ENCODE measurements at regions not wholly inside any gene's neighbourhood (a gene's known extent, or its start where the extent isn't known, plus 50 kb on each side); places are given as distances from the start of the nearest gene placed in this dataset.

DNA sequence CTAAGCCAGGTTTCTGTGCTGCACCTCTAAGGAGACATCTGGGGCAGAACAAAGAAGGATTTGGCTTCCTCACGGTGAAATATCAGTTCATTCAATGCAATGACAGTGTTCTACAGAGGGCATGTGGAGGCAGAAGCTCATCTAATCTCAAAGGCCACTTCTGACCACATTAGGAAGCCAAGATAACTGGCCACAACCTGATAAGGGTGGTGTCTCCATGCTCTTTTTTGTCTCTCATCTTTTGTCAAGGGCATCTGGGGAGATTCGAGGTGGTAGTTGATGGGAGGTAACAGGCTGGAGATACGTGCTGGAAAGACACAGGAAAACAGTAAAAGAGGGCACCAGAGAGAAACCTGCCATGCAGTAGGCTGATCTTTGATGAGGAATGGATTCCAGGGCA lies 303.9 kb downstream of the LRATD1 start:
- Histone ChIP-seq H3K4me1 (ENCODE audit: control insufficient read depth in 2 of 3, insufficient read depth in 2 of 3, low read depth in 1 of 3, low read length in 3 of 3) (no peaks in the 10 kb centered on the region), H3K27me3 (ENCODE audit: control insufficient read depth, insufficient read depth, low read length) (no peaks in the 10 kb centered on the region), H3K9me3 (ENCODE audit: control insufficient read depth in 2 of 3, insufficient read depth in 1 of 3, low read length in 3 of 3) (no peaks in the 10 kb centered on the region), H3K4me3 (ENCODE audit: low read length in 3 of 3) (no peak overlapping the region), H3K9ac (ENCODE audit: low read length in 3 of 3) (no peak overlapping the region), H3K27ac (ENCODE audit: low read depth in 2 of 2, low read length in 2 of 2) (no peak overlapping the region), H3K36me3 (ENCODE audit: control insufficient read depth in 2 of 3, insufficient read depth in 3 of 3, low read length in 3 of 3) (no peaks in the 10 kb centered on the region)
- intact Hi-C loops (cut with DNase I), result no loop called here
- FAIRE-seq (no peak), DNase-seq (no peak)
- TF ChIP-seq CTCF (IDR thresholded peaks at IDR 0.05; ENCODE audit: borderline replicate concordance, extremely low read depth, insufficient read depth), result no peak

- DNase-seq (no peak), FAIRE-seq (no peak)
- Histone ChIP-seq H3K9ac (ENCODE audit: low read length in 3 of 3) (no peak overlapping the region), H3K27me3 (ENCODE audit: control insufficient read depth, insufficient read depth, low read length) (no peaks in the 10 kb centered on the region), H3K36me3 (ENCODE audit: control insufficient read depth in 2 of 3, insufficient read depth in 3 of 3, low read length in 3 of 3) (no peaks in the 10 kb centered on the region), H3K9me3 (ENCODE audit: control insufficient read depth in 2 of 3, insufficient read depth in 1 of 3, low read length in 3 of 3) (no peaks in the 10 kb centered on the region), H3K4me1 (ENCODE audit: control insufficient read depth in 2 of 3, insufficient read depth in 2 of 3, low read depth in 1 of 3, low read length in 3 of 3) (no peaks in the 10 kb centered on the region), H3K27ac (ENCODE audit: low read depth in 2 of 2, low read length in 2 of 2) (no peak overlapping the region), H3K4me3 (ENCODE audit: low read length in 3 of 3) (no peak overlapping the region)
- TF ChIP-seq CTCF (IDR thresholded peaks at IDR 0.05; ENCODE audit: borderline replicate concordance, extremely low read depth, insufficient read depth), result no peak
- intact Hi-C loops (cut with DNase I), result no loop called here
These were observed 304.8 kb downstream of the LRATD1 start for GRCh38 chr2:14937336-14937735.

- no peak for TF ChIP-seq CTCF (IDR thresholded peaks at IDR 0.05; ENCODE audit: borderline replicate concordance, extremely low read depth, insufficient read depth)
- FAIRE-seq, result no peak
- no peak overlapping the region for H3K27ac ChIP-seq (ENCODE audit: low read depth in 2 of 2, low read length in 2 of 2)
- intact Hi-C loops (cut with DNase I), result no loop called here
- H3K9me3 ChIP-seq (ENCODE audit: control insufficient read depth in 2 of 3, insufficient read depth in 1 of 3, low read length in 3 of 3), result no peaks in the 10 kb centered on the region
- H3K4me1 ChIP-seq (ENCODE audit: control insufficient read depth in 2 of 3, insufficient read depth in 2 of 3, low read depth in 1 of 3, low read length in 3 of 3), result no peaks in the 10 kb centered on the region
- no peaks in the 10 kb centered on the region for H3K27me3 ChIP-seq (ENCODE audit: control insufficient read depth, insufficient read depth, low read length)
- H3K36me3 ChIP-seq (ENCODE audit: control insufficient read depth in 2 of 3, insufficient read depth in 3 of 3, low read length in 3 of 3), result no peaks in the 10 kb centered on the region
- no peak overlapping the region for H3K9ac ChIP-seq (ENCODE audit: low read length in 3 of 3)
- peak in 1 of 5 donors; percentile 19 for DNase-seq
- H3K4me3 ChIP-seq (ENCODE audit: low read length in 3 of 3), result no peak overlapping the region
These were observed 308.7 kb downstream of the LRATD1 start for GRCh38 chr2:14941151-14941631.

DNA sequence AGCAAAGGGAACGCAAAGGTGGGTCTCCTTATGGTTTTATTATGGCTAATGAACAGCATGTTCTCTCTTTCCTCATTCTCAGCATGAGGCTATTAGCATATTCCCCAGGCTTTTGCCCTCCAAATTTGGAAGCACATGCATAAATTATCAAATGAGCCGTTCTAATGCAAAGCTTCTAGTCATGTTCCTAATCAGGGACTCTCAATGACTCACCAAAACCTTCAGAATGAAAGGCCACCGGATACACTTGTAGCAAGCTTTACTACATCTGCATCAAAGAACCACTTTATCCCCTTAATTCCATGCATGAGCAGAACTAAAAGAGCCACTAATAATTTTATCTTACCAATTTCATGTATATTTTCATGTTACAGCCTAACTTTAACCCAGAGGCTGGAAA lies 310.5 kb downstream of the LRATD1 start:
- intact Hi-C loops (cut with DNase I), result no loop called here
- Histone ChIP-seq H3K4me3 (ENCODE audit: low read length in 3 of 3) (no peak overlapping the region), H3K36me3 (ENCODE audit: control insufficient read depth in 2 of 3, insufficient read depth in 3 of 3, low read length in 3 of 3) (no peaks in the 10 kb centered on the region), H3K9me3 (ENCODE audit: control insufficient read depth in 2 of 3, insufficient read depth in 1 of 3, low read length in 3 of 3) (no peaks in the 10 kb centered on the region), H3K9ac (ENCODE audit: low read length in 3 of 3) (no peak overlapping the region), H3K4me1 (ENCODE audit: control insufficient read depth in 2 of 3, insufficient read depth in 2 of 3, low read depth in 1 of 3, low read length in 3 of 3) (no peaks in the 10 kb centered on the region), H3K27me3 (ENCODE audit: control insufficient read depth, insufficient read depth, low read length) (no peaks in the 10 kb centered on the region), H3K27ac (ENCODE audit: low read depth in 2 of 2, low read length in 2 of 2) (no peak overlapping the region)
- no peak for TF ChIP-seq CTCF (IDR thresholded peaks at IDR 0.05; ENCODE audit: borderline replicate concordance, extremely low read depth, insufficient read depth)
- FAIRE-seq (no peak), DNase-seq (no peak)
